ENCODE measurements at regions not wholly inside any gene's neighbourhood (a gene's known extent, or its start where the extent isn't known, plus 50 kb on each side); places are given as distances from the start of the nearest gene placed in this dataset.

DNA sequence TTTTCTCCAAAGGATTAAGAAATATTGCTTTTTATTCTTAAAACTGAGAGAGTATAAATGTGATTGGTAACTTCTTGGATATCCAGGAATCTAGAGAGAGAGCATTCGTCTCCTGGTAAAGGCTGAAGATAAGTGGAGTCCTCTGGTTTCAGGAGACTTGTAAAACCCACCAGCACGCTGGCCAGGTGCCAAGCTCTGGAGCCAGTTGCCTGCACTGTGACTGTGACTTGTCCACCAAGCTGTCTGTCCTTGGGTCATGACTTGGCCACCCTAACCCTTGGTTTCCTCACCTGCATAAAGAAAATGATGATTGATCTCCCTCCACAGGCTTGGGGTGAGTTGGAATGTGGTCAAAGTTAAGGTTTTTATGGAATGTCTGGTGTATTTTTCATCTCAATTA is 185.4 kb upstream of the NCKAP5 start:
- TF ChIP-seq, protein P1, sequence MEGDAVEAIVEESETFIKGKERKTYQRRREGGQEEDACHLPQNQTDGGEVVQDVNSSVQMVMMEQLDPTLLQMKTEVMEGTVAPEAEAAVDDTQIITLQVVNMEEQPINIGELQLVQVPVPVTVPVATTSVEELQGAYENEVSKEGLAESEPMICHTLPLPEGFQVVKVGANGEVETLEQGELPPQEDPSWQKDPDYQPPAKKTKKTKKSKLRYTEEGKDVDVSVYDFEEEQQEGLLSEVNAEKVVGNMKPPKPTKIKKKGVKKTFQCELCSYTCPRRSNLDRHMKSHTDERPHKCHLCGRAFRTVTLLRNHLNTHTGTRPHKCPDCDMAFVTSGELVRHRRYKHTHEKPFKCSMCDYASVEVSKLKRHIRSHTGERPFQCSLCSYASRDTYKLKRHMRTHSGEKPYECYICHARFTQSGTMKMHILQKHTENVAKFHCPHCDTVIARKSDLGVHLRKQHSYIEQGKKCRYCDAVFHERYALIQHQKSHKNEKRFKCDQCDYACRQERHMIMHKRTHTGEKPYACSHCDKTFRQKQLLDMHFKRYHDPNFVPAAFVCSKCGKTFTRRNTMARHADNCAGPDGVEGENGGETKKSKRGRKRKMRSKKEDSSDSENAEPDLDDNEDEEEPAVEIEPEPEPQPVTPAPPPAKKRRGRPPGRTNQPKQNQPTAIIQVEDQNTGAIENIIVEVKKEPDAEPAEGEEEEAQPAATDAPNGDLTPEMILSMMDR (IDR thresholded peaks at IDR 0.05; ENCODE audit: poor library complexity, severe bottlenecking): no peak
- TF ChIP-seq, protein P2, sequence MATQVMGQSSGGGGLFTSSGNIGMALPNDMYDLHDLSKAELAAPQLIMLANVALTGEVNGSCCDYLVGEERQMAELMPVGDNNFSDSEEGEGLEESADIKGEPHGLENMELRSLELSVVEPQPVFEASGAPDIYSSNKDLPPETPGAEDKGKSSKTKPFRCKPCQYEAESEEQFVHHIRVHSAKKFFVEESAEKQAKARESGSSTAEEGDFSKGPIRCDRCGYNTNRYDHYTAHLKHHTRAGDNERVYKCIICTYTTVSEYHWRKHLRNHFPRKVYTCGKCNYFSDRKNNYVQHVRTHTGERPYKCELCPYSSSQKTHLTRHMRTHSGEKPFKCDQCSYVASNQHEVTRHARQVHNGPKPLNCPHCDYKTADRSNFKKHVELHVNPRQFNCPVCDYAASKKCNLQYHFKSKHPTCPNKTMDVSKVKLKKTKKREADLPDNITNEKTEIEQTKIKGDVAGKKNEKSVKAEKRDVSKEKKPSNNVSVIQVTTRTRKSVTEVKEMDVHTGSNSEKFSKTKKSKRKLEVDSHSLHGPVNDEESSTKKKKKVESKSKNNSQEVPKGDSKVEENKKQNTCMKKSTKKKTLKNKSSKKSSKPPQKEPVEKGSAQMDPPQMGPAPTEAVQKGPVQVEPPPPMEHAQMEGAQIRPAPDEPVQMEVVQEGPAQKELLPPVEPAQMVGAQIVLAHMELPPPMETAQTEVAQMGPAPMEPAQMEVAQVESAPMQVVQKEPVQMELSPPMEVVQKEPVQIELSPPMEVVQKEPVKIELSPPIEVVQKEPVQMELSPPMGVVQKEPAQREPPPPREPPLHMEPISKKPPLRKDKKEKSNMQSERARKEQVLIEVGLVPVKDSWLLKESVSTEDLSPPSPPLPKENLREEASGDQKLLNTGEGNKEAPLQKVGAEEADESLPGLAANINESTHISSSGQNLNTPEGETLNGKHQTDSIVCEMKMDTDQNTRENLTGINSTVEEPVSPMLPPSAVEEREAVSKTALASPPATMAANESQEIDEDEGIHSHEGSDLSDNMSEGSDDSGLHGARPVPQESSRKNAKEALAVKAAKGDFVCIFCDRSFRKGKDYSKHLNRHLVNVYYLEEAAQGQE (IDR thresholded peaks at IDR 0.05; ENCODE audit: borderline replicate concordance): no peak
- TF ChIP-seq EZH2 (IDR thresholded peaks at IDR 0.05; ENCODE audit: borderline replicate concordance, insufficient read depth, low read length, poor library complexity, severe bottlenecking): no peak
- no peak for TF ChIP-seq EP300 (conservative IDR thresholded peaks at IDR 0.05; ENCODE audit: poor library complexity, severe bottlenecking)
- no peak for TF ChIP-seq TAF1 (IDR thresholded peaks at IDR 0.05; ENCODE audit: low read depth)
